KG1 (cell line): ENCODE measurements at regions not wholly inside any gene's neighbourhood (a gene's known extent, or its start where the extent isn't known, plus 50 kb on each side); places are given as distances from the start of the nearest gene placed in this dataset.

Source experiments
- DNase-seq: peaks from one replicate; lab custom pipeline; 2025; lab: John Stamatoyannopoulos, UW

DNA sequence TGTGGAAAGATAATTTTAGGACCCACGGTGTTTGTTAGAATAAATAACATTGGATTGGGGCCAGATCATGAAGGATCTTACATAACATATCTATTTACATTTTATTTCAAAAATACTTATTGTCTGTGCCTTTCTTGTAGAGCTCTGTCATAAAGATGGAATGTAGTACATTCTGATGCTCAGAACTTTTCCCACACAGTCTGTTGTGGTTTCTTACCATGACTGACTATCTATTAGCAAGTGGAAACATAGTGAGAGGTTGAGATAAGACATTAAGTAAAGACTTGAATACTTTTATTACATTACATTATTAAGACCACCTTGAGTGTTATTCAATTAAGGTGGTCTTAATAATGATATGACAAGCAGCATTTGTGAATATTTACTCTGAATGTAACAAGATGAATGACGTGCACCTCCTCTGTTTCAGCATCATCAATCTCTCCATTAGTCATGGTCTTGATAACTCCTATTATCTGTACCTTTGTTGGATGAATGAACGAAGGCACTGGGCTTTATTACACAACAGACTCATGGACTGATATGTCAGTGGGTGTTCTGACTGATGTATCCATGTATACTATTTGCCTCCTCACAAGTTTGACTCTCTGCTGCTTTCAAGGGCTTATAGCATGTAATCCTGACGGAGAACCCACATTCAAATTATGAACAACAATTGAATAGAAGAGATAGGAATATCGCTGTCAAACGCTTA, 883.0 kb upstream of the FLRT2 start:
- DNase-seq = no peak

DNA sequence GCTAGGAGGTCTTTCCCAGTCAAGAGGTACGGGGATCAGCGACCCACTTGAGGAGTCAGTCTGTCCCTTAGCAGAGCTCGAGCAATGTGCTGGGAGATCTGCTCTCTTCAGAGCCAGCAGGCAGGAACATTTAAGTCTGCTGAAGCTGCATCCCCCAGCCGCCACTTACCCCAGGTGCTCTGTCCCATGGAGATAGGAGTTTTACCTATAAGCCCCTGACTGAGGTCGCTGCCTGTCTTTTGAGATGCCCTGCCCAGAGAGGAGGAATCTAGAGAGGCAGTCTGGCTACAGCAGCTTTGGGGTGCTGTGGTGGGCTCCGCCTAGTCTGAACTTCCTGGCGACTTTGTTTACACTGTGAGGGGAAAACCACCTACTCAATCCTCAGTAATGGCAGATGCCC, 874.9 kb upstream of the FLRT2 start:
- no peak for DNase-seq

DNA sequence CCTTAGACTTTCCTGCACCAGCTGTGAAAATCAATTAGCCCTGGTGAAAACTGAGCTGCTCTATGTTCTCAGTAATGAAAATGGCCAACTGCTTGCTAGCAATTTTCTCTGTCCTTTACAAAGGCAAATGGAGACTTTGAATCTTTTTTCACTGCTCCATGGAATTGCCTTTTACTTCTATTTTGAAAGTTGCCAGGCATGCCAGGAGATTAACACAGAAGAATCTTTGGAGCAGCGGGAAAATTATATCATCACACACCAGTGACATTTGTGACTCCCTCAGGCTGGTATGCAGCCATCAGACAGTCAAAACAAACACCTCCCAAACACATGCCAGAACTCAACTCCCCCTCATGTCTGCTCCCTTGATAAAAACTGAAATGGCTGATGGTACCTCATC, 872.0 kb upstream of the FLRT2 start:
- no peak for DNase-seq

DNA sequence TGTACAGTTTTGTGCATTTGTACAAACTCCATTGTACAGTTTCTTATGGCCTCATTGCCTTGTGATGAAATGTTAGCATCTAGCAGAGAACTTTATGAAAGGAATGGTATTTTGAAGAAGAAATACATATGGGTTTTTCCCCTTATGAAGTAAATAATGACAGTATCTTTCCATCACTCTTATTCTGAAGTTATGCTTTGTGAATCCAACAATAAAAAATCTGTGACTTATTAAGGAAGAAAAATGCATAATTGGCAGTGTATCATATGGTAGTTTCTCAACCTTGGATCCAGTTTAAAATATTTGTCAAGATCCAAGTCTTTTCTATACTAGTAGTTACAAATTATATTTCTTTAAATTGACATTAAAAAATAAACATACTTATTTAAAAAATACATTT, 859.1 kb upstream of the FLRT2 start:
- no peak for DNase-seq

DNA sequence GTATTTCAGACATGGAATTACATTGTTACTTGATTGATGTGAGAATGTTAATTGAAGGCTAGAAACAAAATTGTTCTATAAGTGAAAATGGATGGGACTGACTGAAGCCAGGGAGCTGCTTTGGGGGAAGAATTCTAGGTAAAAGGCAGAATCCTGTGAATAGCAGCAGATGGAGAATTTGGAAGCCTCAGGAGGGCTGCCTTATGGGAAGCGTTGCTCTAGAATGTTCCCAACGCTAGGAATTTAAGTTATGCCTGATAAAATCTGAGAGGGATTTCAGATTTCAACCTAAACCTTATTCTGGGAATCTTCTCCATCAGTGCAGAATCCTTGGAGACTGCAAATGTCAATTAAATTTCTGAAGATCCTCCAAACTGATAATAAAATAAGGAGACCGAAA, 858.2 kb upstream of the FLRT2 start:
- no peak for DNase-seq

DNA sequence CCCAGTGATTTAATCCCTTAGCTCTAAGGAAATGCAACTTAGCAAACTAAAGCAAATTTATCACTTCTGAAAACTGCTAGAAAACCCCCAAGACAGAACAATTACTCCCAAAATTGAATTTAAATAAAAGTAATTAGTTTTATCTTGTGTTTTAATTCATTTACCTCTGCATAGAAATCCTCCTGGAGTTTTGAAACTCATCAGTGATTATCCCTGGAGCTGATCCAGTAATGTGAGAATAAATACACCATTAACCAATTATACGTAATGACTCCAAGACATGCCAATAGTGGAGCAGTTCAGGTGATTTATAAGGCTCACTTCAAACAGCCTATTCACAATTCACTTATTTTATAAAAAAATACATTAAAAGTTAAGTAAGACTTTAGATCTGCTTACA, 855.3 kb upstream of the FLRT2 start:
- DNase-seq = no peak

DNA sequence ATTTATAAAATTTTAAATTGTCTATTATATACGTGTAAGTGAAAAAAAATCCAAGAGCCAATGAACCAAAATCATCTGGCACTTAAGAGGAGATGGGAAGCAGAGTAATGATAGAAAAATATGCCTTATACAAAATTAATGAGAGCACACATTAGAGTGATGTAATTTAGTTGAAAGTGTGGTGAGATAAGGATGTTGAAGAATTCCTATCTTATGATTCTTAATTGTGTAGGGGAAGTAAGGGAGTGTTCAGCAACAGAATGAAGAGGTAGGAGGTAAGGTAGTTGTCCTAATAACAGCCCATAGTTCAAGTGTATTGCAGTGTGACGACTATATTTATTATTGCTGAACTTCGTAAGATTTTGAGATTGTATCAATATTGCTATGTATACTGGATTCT, 843.4 kb upstream of the FLRT2 start:
- no peak for DNase-seq

DNA sequence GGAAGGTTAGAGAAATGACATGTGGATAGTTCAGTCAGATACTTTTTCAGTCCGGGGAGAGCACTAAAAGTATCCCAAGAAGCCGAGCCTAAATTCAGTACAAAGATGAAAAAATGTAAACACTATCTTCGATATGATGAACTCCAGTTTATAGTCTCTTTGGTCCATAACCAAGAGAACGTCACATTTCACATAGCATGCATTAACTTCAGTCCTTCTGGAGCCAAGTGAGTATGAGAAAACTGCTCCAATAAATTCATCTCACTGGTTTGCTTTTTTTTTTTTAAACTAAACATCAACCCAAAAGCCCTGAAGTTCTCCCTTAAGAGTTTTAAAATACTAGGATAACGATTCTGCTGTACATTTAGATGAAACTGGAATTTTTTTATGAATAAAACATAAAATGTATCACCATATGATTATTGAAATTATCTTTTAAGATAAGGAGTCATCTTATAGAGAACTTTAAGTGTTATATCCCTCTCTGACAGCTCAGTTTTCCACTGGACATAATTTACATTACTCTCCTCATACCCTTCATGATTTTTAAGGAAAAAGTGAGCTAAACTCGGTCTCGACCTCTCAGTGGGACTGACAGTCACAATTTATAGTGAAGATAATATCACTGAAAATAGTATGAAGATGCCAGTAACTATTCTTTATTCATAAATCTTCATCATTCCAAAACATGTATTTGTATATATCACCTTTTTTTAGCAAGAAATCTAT, 841.5 kb upstream of the FLRT2 start:
- no peak for DNase-seq

DNA sequence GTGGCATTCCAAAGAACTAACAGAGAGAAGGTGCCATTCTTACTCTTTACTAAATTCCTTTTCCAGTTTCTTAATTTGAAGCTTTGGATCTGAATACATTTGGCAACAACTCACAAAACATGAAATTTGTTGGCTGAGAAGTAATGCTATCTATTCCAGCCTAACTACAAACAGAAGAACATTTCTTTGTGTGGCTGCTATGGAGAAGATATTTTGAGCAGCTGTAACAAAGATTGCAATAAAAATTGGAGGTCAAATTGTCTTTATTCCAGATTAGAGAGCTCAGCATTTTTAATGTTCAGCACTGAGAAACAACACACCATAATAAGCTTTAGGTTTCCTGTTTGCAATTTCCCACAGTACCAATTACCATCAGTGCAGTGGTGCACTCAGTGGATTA, 835.8 kb upstream of the FLRT2 start:
- DNase-seq = no peak

DNA sequence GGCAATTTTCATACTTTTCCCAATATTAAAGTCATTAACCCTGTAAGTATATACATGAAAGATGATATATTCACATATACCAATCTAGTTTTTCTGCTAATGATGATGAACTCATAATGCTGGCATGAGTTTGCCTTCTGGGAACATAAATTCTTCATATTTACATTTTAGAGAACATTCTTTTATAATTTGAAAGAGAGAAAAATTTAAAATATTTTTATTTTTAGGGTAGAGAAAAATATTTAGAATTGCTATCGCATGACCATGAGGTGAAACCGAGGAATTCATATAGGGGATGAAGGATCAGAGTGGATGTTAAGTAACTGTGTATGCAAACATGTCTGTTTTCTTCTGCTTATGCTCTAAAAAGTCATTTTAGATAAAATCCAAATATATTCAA, 825.3 kb upstream of the FLRT2 start:
- DNase-seq = no peak

DNA sequence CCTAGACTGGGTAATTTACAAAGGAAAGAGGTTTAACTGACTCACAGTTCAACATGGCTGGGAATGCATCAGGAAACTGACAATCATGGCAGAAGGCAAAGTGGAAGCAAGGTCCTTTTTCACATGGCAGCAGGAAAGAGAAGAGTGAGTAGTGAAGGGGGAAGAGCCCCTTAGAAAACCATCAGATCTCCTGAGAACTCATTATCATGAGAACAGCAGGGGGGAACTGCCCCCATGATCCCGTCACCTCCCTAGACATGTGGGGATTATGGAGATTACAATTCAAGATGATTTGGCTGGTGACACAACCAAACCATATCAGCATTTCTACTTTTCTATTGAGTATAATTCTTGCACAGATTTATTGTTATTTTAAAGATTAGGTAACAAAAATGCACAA, 822.1 kb upstream of the FLRT2 start:
- DNase-seq = no peak

DNA sequence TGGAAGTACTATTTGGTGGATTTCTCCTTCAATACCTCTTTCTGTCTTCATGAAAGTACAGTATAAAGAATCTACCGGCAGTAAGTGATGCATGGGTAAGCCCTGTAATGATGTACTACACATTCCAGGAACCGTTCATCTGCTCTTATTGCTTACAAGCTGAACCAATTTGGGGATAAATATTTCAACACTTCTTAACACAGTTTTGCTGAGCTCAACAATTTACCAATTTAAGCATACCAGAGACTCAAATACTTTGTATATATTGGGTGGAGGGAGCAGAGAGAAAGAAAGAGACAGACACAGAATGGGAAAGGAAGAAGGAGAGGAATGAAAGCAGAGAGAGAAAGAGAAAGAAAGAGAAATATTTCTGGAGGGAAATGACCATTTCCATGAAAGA, 821.1 kb upstream of the FLRT2 start:
- DNase-seq = no peak

DNA sequence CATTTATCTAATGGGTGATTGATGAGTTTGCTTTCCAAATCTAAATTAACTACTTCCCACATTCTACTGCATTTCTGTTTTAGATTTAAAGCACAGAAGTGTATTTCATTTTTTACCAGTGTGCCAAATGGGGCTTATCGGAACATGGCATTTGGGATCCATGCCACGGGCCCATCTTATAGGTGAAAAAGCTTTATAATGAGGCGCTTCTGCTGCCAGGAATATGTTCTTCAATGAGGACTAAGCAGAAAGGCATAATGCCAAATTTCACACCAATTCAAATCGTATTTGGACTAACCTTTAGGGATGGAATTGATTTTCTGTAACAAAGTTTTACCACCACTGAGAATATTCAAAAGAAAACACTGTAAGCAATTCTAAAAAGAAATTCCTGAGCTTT, 803.5 kb upstream of the FLRT2 start:
- no peak for DNase-seq

DNA sequence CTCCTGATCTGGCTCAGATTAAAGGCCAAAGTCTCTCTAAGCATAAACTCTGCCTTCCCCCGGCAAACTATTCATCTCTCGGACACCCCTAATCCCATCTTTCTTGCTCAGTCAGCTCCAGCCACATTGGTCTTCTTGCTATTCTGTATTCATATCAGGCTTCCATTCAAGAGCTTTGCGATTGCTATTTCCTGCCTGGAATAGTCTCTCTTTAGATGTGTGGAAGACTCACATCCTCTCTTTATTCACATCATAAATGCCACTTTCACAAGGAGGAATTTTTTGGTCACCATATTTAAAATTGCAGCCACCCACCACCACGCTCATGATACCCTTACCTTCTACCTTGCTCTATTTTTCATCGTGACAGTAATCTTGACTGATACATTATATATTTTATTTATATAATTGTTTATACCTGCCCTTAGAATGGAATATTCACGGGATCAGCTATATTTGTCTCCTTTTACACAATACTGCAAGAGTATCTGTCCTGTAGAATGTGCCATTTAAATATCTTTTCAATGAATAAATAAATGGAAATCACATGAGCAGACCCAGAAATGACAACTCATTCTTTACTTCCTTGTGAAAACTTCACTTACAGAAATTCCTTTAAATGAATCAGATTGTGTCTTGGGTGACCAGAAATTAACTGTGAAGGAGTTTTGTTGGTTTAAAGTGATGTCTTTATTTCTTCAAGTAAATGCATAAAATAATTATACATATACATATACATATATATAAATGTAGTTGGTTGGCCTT, 780.6 kb upstream of the FLRT2 start:
- DNase-seq = no peak

DNA sequence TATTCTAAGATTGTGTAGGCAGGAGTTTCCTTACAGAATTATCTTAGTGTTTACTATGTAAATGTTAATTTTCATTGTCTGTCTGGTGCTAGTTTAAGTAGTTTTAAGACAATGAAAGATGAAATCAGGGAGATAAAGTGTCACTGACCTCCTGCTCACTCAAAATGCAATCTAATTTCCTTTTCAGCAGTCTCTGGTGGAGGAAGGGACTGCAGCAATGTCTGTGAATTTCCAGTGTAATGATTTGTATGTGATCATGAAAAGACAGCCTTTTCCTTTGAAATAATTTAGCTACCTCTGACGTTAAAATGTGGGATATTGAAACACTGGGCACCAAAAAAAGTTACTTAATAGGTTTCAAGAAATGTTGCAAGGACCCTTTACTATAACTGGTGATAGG, 779.7 kb upstream of the FLRT2 start:
- DNase-seq = no peak

DNA sequence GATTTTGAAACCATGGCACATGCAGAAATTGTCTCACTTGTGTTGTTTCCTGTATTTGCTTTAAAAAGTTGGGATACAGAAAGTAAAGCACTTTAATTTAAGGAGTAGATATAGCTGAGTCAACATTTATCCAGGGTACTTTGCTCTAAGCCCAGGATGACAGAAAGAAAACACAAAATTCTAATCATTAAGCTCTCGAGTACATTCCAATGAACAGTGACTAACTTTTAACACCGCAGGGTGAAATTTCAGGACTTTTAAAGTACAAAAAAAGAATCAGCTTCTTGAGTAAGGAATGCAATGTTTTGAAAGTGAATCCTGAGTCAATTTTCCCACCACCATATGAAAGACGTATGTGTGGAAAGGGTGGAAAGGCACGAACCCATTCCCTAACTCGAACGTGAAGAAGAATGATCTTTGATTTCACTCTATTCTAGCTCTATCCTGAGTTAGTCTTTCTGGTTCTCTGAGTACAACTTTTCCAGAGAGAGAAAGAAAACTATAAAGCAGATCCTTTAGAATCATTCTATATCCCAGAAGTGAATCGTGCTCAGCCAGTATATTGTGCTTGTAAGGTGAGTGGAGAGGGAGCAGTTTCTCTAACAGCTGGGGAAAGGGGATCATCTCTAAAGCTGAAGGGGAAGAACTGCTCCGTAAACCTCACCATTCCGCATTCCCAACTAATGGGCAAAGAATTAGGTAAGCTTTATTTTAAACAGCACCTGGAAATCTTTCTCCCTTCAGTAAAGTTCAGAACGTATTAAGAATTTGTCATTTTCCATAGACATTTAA, 779.0 kb upstream of the FLRT2 start:
- DNase-seq = no peak

DNA sequence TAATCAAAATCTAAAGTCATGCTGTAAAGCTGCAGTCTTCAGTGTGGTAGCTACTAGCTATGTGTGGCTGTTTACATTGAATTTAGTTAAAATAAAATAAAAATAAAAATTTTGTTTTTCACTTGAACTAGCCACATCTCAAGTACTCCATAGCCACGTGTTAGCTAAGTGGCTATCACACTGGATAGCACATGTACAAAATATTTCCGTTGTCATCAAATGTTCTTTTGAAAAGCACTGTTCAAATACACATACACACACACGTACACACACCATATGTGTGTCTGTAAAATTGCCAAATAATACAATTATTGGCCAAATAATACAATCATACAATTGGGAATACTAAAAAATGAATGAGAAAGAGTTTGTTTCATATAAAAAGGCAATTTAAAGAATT, 778.2 kb upstream of the FLRT2 start:
- DNase-seq = no peak

DNA sequence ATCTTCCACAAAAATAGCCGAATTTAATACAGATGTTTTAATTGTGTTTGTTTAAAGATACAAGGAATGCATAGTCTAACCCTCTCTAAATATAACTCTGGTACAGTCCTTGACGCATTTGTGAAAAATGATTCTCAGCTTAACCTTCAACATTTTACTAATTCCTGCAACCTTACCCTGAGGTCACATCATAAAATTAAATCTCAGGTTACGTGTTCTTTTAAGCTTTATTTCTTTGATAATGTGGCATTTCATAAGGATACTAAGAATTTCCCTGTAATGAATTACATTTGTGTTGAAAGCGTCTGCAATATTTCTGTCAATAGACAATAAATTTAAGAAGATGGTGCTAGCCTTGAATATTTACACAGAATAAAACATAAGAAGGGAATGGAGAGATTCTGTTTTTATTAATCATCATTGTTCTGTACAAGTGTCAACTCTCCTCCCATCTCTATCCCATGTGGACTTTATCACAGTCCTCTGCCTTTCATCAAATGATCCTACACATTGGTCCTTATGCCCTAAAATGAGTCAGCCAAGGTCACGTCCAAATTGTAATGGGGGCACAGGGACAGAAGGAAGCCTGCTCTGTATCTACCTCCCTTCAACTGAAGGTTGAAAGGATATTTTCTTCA, 769.3 kb upstream of the FLRT2 start:
- DNase-seq = no peak

DNA sequence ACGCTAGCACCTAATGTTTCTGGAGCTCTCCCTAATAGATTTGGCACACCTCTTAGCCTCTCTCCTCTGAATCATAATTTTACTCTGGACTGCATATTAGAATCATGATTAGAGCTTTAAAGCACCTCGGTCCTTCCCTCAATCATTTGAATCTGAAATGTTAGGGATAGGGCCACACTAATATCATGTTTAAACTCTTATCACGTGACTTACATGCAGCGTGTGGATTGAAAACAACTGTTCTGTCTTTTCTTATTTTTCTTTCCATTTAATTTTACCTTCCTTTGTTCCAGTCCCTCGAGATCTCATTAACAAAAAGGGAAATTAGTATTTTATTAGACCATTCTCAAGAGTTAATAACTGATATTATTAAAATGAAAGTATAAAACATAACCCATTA, 762.5 kb upstream of the FLRT2 start:
- DNase-seq = no peak

DNA sequence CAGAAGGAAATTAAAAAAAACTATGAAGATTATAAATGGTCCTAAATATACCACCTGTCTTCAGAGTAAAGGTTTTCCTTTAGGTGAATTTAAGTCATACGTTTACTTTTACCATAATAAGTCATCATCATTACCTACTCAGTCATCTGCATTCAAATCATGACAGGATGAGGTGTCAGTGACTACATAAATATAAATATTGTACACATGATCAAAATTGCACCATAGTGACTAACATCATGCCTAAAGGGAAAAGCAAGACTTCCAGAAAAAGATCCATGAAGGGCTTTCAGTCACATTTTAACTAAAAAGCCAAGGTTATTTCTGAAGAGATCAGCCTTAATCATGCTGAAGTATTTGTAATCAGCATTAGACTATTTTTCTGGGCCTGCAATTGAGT, 759.9 kb upstream of the FLRT2 start:
- DNase-seq = no peak

DNA sequence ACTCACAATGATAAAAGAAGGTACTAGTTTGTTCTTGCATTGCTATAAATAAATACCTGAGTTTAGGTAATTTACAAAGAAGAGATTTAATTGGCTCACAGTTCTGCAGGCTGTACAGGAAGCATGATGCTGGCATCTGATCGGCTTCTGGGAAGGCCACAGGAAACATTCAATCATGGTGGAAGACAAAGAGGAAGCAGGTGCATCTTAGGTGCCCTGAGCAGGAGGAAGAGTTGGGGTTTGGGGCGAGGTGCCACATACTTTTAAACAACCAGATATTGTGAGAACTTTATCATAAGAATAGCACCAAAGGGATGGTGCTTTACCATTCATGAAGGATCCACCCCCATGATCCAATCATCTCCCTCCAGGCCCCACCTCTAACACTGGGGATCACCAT, 752.6 kb upstream of the FLRT2 start:
- peak; percentile 42 for DNase-seq

DNA sequence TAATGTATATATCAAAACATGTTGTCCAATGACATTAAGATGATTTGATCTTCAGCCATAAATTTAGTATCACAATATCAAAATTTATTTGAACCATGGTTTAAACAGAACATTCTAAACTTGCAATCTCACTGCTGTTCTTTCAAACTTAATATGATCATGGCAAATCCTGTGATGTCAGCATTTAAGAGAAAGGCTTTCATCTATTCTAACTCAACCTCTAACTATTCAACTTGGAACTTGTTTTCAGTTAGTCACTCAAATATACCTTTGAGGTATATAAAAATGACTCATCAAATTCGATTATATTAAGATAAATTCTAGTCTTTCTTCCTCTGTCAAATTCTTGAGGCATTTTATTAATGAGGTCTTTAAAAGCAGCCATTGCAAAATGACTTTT, 747.0 kb upstream of the FLRT2 start:
- no peak for DNase-seq
